Endodermal cell (in vitro differentiated cells): ENCODE measurements at regions not wholly inside any gene's neighbourhood (a gene's known extent, or its start where the extent isn't known, plus 50 kb on each side); places are given as distances from the start of the nearest gene placed in this dataset.

Experiments
- DNase-seq: peaks from one replicate; pipeline ENCODE4 v3.0.0-alpha.2; 2017
- H3K27ac ChIP-seq: 2 replicates; pipeline ENCODE4 v1.5.1; 2013; ENCODE audit warnings: mild to moderate bottlenecking, low read depth, low read length, moderate library complexity
- H3K27me3 ChIP-seq: 2 replicates; pipeline ENCODE4 v1.6.1; 2013; ENCODE audit warnings: mild to moderate bottlenecking, low read length, moderate library complexity; ENCODE audit not compliant: insufficient read depth, control insufficient read depth, poor library complexity, severe bottlenecking
- H3K36me3 ChIP-seq: 2 replicates; pipeline ENCODE4 v1.7.0; 2013; ENCODE audit warnings: mild to moderate bottlenecking, low read length, moderate library complexity; ENCODE audit not compliant: control insufficient read depth, insufficient read depth
- H3K4me1 ChIP-seq: one replicate; pipeline ENCODE4 v1.7.0; 2013; ENCODE audit warnings: low read length; ENCODE audit not compliant: control insufficient read depth, insufficient read depth
- H3K4me3 ChIP-seq: 2 replicates; pipeline ENCODE4 v1.5.1; 2013; ENCODE audit warnings: mild to moderate bottlenecking, low read length, moderate library complexity
- H3K9ac ChIP-seq: 2 replicates; pipeline ENCODE4 v1.6.1; 2013; ENCODE audit warnings: mild to moderate bottlenecking, low read length, moderate library complexity; ENCODE audit not compliant: poor library complexity, severe bottlenecking; ENCODE audit errors: extremely low read depth
- H3K9me3 ChIP-seq: 2 replicates; pipeline ENCODE4 v1.6.1; 2013; ENCODE audit warnings: mild to moderate bottlenecking, low read length, moderate library complexity; ENCODE audit not compliant: control insufficient read depth
- H3K27ac Mint-ChIP-seq: 2 replicates; pipeline ENCODE4 v1.8.0; 2020; ENCODE audit warnings: mixed read lengths
- H3K27me3 Mint-ChIP-seq: 2 replicates; pipeline ENCODE4 v1.8.0; 2021; ENCODE audit warnings: mild to moderate bottlenecking, mixed read lengths; ENCODE audit not compliant: insufficient read depth
- H3K36me3 Mint-ChIP-seq: 2 replicates; pipeline ENCODE4 v1.8.0; 2020; ENCODE audit warnings: low read depth, mixed read lengths
- H3K4me1 Mint-ChIP-seq: 2 replicates; pipeline ENCODE4 v1.8.0; 2020; ENCODE audit warnings: mixed read lengths
- H3K4me3 Mint-ChIP-seq: 2 replicates; pipeline ENCODE4 v1.8.0; 2020; ENCODE audit warnings: mild to moderate bottlenecking, moderate library complexity, mixed read lengths
- H3K9me3 Mint-ChIP-seq: 2 replicates; pipeline ENCODE4 v1.8.0; 2020; ENCODE audit warnings: mild to moderate bottlenecking, mixed read lengths
- WGBS, 2 experiments: methylation state at CpG; one replicate each; pipeline versions ENCODE4 v1.1.5 to v1.1.7; 2013; ENCODE audit warnings: missing lambda C conversion rate in 2 of 2, mixed read lengths in 1 of 2; ENCODE audit not compliant: insufficient coverage in 1 of 2, insufficient read length in 1 of 2; 5-methylcytosine and 5-hydroxymethylcytosine counted together
- TF ChIP-seq, protein P1 (sequence below): fragments of 200-600 bp; sonication (generic); conservative IDR thresholded peaks from 2 replicates; pipeline ENCODE4 v1.5.0; 2021; ENCODE audit warnings: antibody characterized with exemption, mild to moderate bottlenecking

- peaks cover 4% of the 10 kb centered on the region for H3K4me1 Mint-ChIP-seq
- Histone ChIP-seq H3K27ac (no peak overlapping the region), H3K36me3 (no peaks in the 10 kb centered on the region), H3K9me3 (no peaks in the 10 kb centered on the region), H3K4me3 (no peak overlapping the region), H3K4me1 (no peaks in the 10 kb centered on the region), H3K27me3 (no peaks in the 10 kb centered on the region), H3K9ac (no peak overlapping the region)
- TF ChIP-seq, protein P1, sequence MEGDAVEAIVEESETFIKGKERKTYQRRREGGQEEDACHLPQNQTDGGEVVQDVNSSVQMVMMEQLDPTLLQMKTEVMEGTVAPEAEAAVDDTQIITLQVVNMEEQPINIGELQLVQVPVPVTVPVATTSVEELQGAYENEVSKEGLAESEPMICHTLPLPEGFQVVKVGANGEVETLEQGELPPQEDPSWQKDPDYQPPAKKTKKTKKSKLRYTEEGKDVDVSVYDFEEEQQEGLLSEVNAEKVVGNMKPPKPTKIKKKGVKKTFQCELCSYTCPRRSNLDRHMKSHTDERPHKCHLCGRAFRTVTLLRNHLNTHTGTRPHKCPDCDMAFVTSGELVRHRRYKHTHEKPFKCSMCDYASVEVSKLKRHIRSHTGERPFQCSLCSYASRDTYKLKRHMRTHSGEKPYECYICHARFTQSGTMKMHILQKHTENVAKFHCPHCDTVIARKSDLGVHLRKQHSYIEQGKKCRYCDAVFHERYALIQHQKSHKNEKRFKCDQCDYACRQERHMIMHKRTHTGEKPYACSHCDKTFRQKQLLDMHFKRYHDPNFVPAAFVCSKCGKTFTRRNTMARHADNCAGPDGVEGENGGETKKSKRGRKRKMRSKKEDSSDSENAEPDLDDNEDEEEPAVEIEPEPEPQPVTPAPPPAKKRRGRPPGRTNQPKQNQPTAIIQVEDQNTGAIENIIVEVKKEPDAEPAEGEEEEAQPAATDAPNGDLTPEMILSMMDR: no peak
- H3K9me3 Mint-ChIP-seq: no peaks in the 10 kb centered on the region
- H3K27me3 Mint-ChIP-seq: peaks cover 12% of the 10 kb centered on the region
- H3K27ac Mint-ChIP-seq: no peak overlapping the region
- H3K4me3 Mint-ChIP-seq: no peak overlapping the region
- WGBS, 2 experiments: 74 to 91% methylated on average over 2 to 6 of the region's 6 CpGs
- no peak for DNase-seq
- H3K36me3 Mint-ChIP-seq: no peaks in the 10 kb centered on the region
Observed at GRCh38 chr2:22930781-22931180, 454.2 kb upstream of the KLHL29 start.

- Histone ChIP-seq H3K4me1 (no peaks in the 10 kb centered on the region), H3K9me3 (no peaks in the 10 kb centered on the region), H3K4me3 (no peak overlapping the region), H3K36me3 (no peaks in the 10 kb centered on the region), H3K9ac (no peak overlapping the region), H3K27me3 (no peaks in the 10 kb centered on the region), H3K27ac (no peak overlapping the region)
- TF ChIP-seq, protein P1: no peak
- 88 to 96% methylated on average over 2 to 3 of the region's 3 CpGs for WGBS, 2 experiments
- H3K27ac Mint-ChIP-seq: no peak overlapping the region
- peaks cover 4% of the 10 kb centered on the region for H3K4me1 Mint-ChIP-seq
- no peak for DNase-seq
- no peaks in the 10 kb centered on the region for H3K9me3 Mint-ChIP-seq
- peaks cover 7% of the 10 kb centered on the region for H3K27me3 Mint-ChIP-seq
- H3K36me3 Mint-ChIP-seq: no peaks in the 10 kb centered on the region
- no peak overlapping the region for H3K4me3 Mint-ChIP-seq
Observed at GRCh38 chr2:22932288-22932687, 452.7 kb upstream of the KLHL29 start.

GRCh38 chr2:22934747-22935146, 450.2 kb upstream of the KLHL29 start:
- Mint-ChIP-seq H3K27me3 (no peaks in the 10 kb centered on the region), H3K36me3 (no peaks in the 10 kb centered on the region), H3K27ac (no peak overlapping the region), H3K4me1 (no peaks in the 10 kb centered on the region), H3K4me3 (no peak overlapping the region), H3K9me3 (no peaks in the 10 kb centered on the region)
- TF ChIP-seq, protein P1: no peak
- no peak for DNase-seq
- Histone ChIP-seq H3K27me3 (no peaks in the 10 kb centered on the region), H3K27ac (no peak overlapping the region), H3K4me1 (no peaks in the 10 kb centered on the region), H3K9ac (no peak overlapping the region), H3K4me3 (no peak overlapping the region), H3K36me3 (no peaks in the 10 kb centered on the region), H3K9me3 (no peaks in the 10 kb centered on the region)
- 93 to 96% methylated on average over 1 of the region's 1 CpG for WGBS, 2 experiments
